Kidney glomerular epithelial cell (primary cell): ENCODE measurements at regions not wholly inside any gene's neighbourhood (a gene's known extent, or its start where the extent isn't known, plus 50 kb on each side); places are given as distances from the start of the nearest gene placed in this dataset.

Experiments used
- DNase-seq: peaks from one replicate; lab custom pipeline; 2025; lab: John Stamatoyannopoulos, UW

- no peak for DNase-seq
Observed at GRCh38 chr11:29351301-29351873, 665.4 kb downstream of the KCNA4 start.

- DNase-seq, result peak; percentile 48
Observed at GRCh38 chr11:29343465-29344333, 673.1 kb downstream of the KCNA4 start.

GRCh38 chr11:29336727-29337575 lies 679.9 kb downstream of the KCNA4 start:
- no peak for DNase-seq

- peak; percentile 14 for DNase-seq
Observed at GRCh38 chr11:29334776-29335130, 682.1 kb downstream of the KCNA4 start.

- peak; percentile 76 for DNase-seq
Observed at GRCh38 chr11:29333993-29334775, 682.6 kb downstream of the KCNA4 start.

GRCh38 chr11:29331451-29332010 lies 685.3 kb downstream of the KCNA4 start:
- no peak for DNase-seq

- DNase-seq, result peak; percentile 86
Observed at GRCh38 chr11:29328961-29329441, 687.8 kb downstream of the KCNA4 start.

- no peak for DNase-seq
Observed at GRCh38 chr11:29327891-29328290, 688.9 kb downstream of the KCNA4 start.

- no peak for DNase-seq
Observed at GRCh38 chr11:29326757-29327156, 690.1 kb downstream of the KCNA4 start.

GRCh38 chr11:29324328-29324727 lies 692.5 kb downstream of the KCNA4 start:
- no peak for DNase-seq

GRCh38 chr11:29321293-29322132 lies 695.3 kb downstream of the KCNA4 start:
- peak; percentile 91 for DNase-seq

- DNase-seq, result no peak
Observed at GRCh38 chr11:29320196-29320595, 696.6 kb downstream of the KCNA4 start.

GRCh38 chr11:29319210-29319609 lies 697.6 kb downstream of the KCNA4 start:
- DNase-seq, result no peak

- peak; percentile 94 for DNase-seq
Observed at GRCh38 chr11:29318134-29318845, 698.5 kb downstream of the KCNA4 start.

- DNase-seq, result no peak
Observed at GRCh38 chr11:29317694-29318093, 699.1 kb downstream of the KCNA4 start.

GRCh38 chr11:29315275-29315674 lies 701.6 kb downstream of the KCNA4 start:
- DNase-seq, result no peak

- no peak for DNase-seq
Observed at GRCh38 chr11:29314211-29314610, 702.6 kb downstream of the KCNA4 start.

GRCh38 chr11:29312812-29313211 lies 704.0 kb downstream of the KCNA4 start:
- peak; percentile 11 for DNase-seq

GRCh38 chr11:29310725-29311342 lies 706.0 kb downstream of the KCNA4 start:
- no peak for DNase-seq
